Panc1 (cell line): ENCODE measurements at regions not wholly inside any gene's neighbourhood (a gene's known extent, or its start where the extent isn't known, plus 50 kb on each side); places are given as distances from the start of the nearest gene placed in this dataset.

Experiments used
- ATAC-seq: fragments of 200-7000 bp; cut with Tn5 transposase; 2 replicates; pipeline ENCODE4 v1.9.1; 2020; ENCODE audit warnings: mild to moderate bottlenecking, moderate library complexity
- BruUV-seq: library from RNA; stranded (reverse); fragments of 400-500 nt; replicated peaks from 2 replicates; lab custom pipeline; 2021; lab: Mats Ljungman, UMichigan
- CTCF ChIA-PET: fragments of 300-600 bp; sonication (Branson Sonifier 250); formaldehyde crosslinking; loops from one replicate; lab custom pipeline; 2022; ENCODE audit warnings: antibody characterized with exemption; lab: Charles Lee
- POLR2A ChIA-PET: fragments of 300-600 bp; sonication (Branson Sonifier 250); formaldehyde crosslinking; loops from one replicate; lab custom pipeline; 2022; ENCODE audit warnings: antibody characterized with exemption; lab: Charles Lee
- DNase-seq: peaks from one replicate; pipeline ENCODE4 v3.0.0-alpha.2; 2010; ENCODE audit warnings: low read depth, low spot score
- H3K27ac ChIP-seq: 2 replicates; pipeline ENCODE4 v1.5.1; 2011; ENCODE audit warnings: mild to moderate bottlenecking, low read length, inconsistent platforms
- H3K27me3 ChIP-seq: fragments of 200-500 bp; sonication (Bioruptor generic); 2 replicates; pipeline ENCODE4 v1.6.0; 2014; ENCODE audit warnings: low read length, inconsistent platforms; ENCODE audit not compliant: control insufficient read depth, insufficient read depth
- H3K36me3 ChIP-seq: fragments of 200-500 bp; sonication (Bioruptor generic); 2 replicates; pipeline ENCODE4 v1.5.1; 2014; ENCODE audit warnings: inconsistent platforms, mild to moderate bottlenecking, low read length, moderate library complexity; ENCODE audit not compliant: control insufficient read depth, insufficient read depth
- H3K4me1 ChIP-seq: 2 replicates; pipeline ENCODE4 v1.5.1; 2011; ENCODE audit warnings: inconsistent platforms, mild to moderate bottlenecking, low read length, moderate library complexity; ENCODE audit not compliant: control insufficient read depth, insufficient read depth
- H3K4me3 ChIP-seq, 2 experiments: 2 replicates each; pipeline ENCODE4 v1.5.1; 2011 to 2012; ENCODE audit warnings: low read depth in 2 of 2, low read length in 2 of 2, mild to moderate bottlenecking in 2 of 2, inconsistent platforms in 1 of 2, moderate library complexity in 1 of 2
- H3K9me3 ChIP-seq: fragments of 200-500 bp; sonication (Bioruptor generic); 2 replicates; pipeline ENCODE4 v1.5.1; 2014; ENCODE audit warnings: low read depth, mild to moderate bottlenecking, inconsistent platforms, low read length, moderate library complexity; ENCODE audit not compliant: control insufficient read depth, insufficient read depth
- CTCF ChIP-seq: fragments of 450-650 bp; IDR thresholded peaks from 2 replicates; pipeline ENCODE4 v1.5.1; 2017; ENCODE audit warnings: mild to moderate bottlenecking
- POLR2AphosphoS5 ChIP-seq: IDR thresholded peaks from 2 replicates; pipeline ENCODE4 v1.6.1; 2012; ENCODE audit warnings: mild to moderate bottlenecking, low read depth, low read length, moderate library complexity
- REST ChIP-seq, 2 experiments: IDR thresholded peaks; 2 replicates each; pipeline ENCODE4 v1.6.1; 2011 to 2012; ENCODE audit warnings: low read depth in 2 of 2, control low read depth in 1 of 2, low read length in 1 of 2, mild to moderate bottlenecking in 1 of 2, moderate library complexity in 1 of 2; ENCODE audit not compliant: insufficient read depth in 1 of 2
- SIN3A ChIP-seq: IDR thresholded peaks from 2 replicates; pipeline ENCODE4 v1.6.1; 2012; ENCODE audit warnings: low read depth, mild to moderate bottlenecking, low read length, moderate library complexity, borderline replicate concordance; ENCODE audit not compliant: insufficient read depth
- TCF7L2 ChIP-seq: IDR thresholded peaks from 2 replicates; pipeline ENCODE4 v1.6.1; 2011; ENCODE audit warnings: mild to moderate bottlenecking, low read depth, low read length, inconsistent platforms
- in situ Hi-C: cut with HindIII; loops from 2 replicates; pipeline ENCODE4 v1.10.0; 2016; ENCODE audit warnings: low sequenced_read_pairs, low pct_unique_long_range_greater_than_20kb
- intact Hi-C: fragments of 100-400 bp; cut with micrococcal nuclease; formaldehyde crosslinking; loops from one replicate; pipeline ENCODE4 v1.10.0; 2022; ENCODE audit not compliant: unreplicated experiment

- in situ Hi-C loops (no loop called here), intact Hi-C loops (no loop called here)
- Histone ChIP-seq H3K9me3 (no peaks in the 10 kb centered on the region), H3K4me3 (no peak overlapping the region), H3K27ac (no peak overlapping the region), H3K4me1 (no peaks in the 10 kb centered on the region), H3K27me3 (no peaks in the 10 kb centered on the region; the same call in 1 of the 2 replicates), H3K36me3 (no peaks in the 10 kb centered on the region)
- TF ChIP-seq SIN3A (no peak), REST (IDR thresholded peaks at IDR 0.05; ENCODE audit: insufficient read depth in 1 of 2, low read depth in 2 of 2, low read length in 1 of 2) (no peak), CTCF (no peak), POLR2AphosphoS5 (no peak), TCF7L2 (no peak)
- BruUV-seq, result no TSS peak
- ATAC-seq (no peak), DNase-seq (no peak)
- ChIA-PET CTCF (no interaction called here), POLR2A (no interaction called here)
Observed at GRCh38 chr16:50889746-50890145, 147.9 kb downstream of the CYLD start.

DNA sequence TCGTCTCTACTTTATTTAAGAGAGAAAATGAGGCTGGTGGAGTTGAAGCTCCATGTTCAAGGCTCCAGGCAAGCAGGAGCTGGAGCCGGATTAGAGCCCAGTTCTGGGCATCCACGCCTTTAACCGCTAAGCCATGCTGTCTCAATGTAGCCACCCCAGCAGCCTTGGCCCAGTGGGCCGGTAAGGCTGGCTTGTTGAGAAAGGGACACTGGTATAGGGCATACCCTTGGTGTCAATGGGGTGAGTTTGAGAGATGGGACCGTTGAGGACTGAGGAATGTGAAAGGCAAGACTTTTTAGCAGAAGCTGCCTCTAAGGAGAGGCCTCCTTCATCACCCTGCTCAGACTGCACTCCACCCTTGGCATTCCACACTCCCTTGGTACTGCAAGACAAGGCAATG, 147.4 kb downstream of the CYLD start:
- Histone ChIP-seq H3K27me3 (no peaks in the 10 kb centered on the region; the same call in 1 of the 2 replicates), H3K4me3 (no peak overlapping the region), H3K27ac (no peak overlapping the region), H3K9me3 (no peaks in the 10 kb centered on the region), H3K4me1 (no peaks in the 10 kb centered on the region), H3K36me3 (no peaks in the 10 kb centered on the region)
- intact Hi-C loops (no loop called here), in situ Hi-C loops (no loop called here)
- CTCF ChIA-PET, result no interaction called here
- no peak for TF ChIP-seq CTCF
- no peak for TF ChIP-seq POLR2AphosphoS5
- no peak for TF ChIP-seq REST (IDR thresholded peaks at IDR 0.05; ENCODE audit: insufficient read depth in 1 of 2, low read depth in 2 of 2, low read length in 1 of 2)
- DNase-seq (no peak), ATAC-seq (no peak)
- no TSS peak for BruUV-seq
- POLR2A ChIA-PET, result no interaction called here
